Esophagus muscularis mucosa (tissue), 4 donors: ENCODE measurements at regions not wholly inside any gene's neighbourhood (a gene's known extent, or its start where the extent isn't known, plus 50 kb on each side); places are given as distances from the start of the nearest gene placed in this dataset.

Experiments
- DNase-seq: peaks from one replicate; pipeline ENCODE4 v3.0.0-alpha.2; 2017; ENCODE audit errors: extremely low spot score
- H3K27ac ChIP-seq, 4 donors: fragments of 200-600 bp; sonication (generic); replicated peaks in 1 of 4; 1 replicate in 3 of 4; 2 replicates in 1 of 4; pipeline ENCODE4 v1.5.1; 2016 to 2019; ENCODE audit warnings: mild to moderate bottlenecking in 1 of 4
- H3K27me3 ChIP-seq, 4 donors: fragments of 200-600 bp; sonication (generic); one replicate each; pipeline versions ENCODE4 v1.5.1 to v1.6.0; 2016 to 2019
- H3K36me3 ChIP-seq, 4 donors: fragments of 200-600 bp; sonication (generic); one replicate each; pipeline ENCODE4 v1.5.1; 2016 to 2019
- H3K4me1 ChIP-seq, 4 donors: fragments of 200-600 bp; sonication (generic); one replicate each; pipeline ENCODE4 v1.5.1; 2016 to 2019
- H3K4me3 ChIP-seq, 4 donors: fragments of 200-600 bp; sonication (generic); 1 replicate in 2 of 4; 2 replicates in 2 of 4; pipeline ENCODE4 v1.5.1; 2016 to 2019; ENCODE audit warnings: mild to moderate bottlenecking in 4 of 4, moderate library complexity in 1 of 4
- H3K9me3 ChIP-seq, 4 donors: fragments of 200-600 bp; sonication (generic); 1 replicate in 3 of 4; 2 replicates in 1 of 4; pipeline ENCODE4 v1.5.1; 2016 to 2019
- EP300 ChIP-seq: sonication (generic); formaldehyde crosslinking; IDR thresholded peaks from one replicate; pipeline ENCODE4 v1.6.1; 2017; ENCODE audit warnings: antibody characterized with exemption
- POLR2A ChIP-seq: fragments of 450-650 bp; IDR thresholded peaks from one replicate; pipeline ENCODE4 v1.6.1; 2017; ENCODE audit warnings: antibody characterized with exemption, moderate library complexity, mild to moderate bottlenecking, low read depth
- POLR2AphosphoS5 ChIP-seq, 2 donors: sonication (generic); formaldehyde crosslinking; IDR thresholded peaks; one replicate each; pipeline ENCODE4 v1.6.1; 2017; ENCODE audit warnings: antibody characterized with exemption in 2 of 2
- WGBS: methylation state at CpG from one replicate; pipeline ENCODE4 v1.1.5; 2018; 5-methylcytosine and 5-hydroxymethylcytosine counted together
- intact Hi-C: fragments of 100-400 bp; cut with DNase I; formaldehyde crosslinking; loops from one replicate; pipeline ENCODE4 v1.15.1; 2023
- TF ChIP-seq, protein P1 (sequence below), 3 experiments: fragments of 200-600 bp in 2 of 3; fragments of 450-650 bp in 1 of 3; sonication (generic) in 2 of 3; IDR thresholded peaks; one replicate each; pipeline ENCODE4 v1.5.1; 2017 to 2019; ENCODE audit warnings: antibody characterized with exemption in 3 of 3, mild to moderate bottlenecking in 2 of 3, moderate library complexity in 1 of 3

DNA sequence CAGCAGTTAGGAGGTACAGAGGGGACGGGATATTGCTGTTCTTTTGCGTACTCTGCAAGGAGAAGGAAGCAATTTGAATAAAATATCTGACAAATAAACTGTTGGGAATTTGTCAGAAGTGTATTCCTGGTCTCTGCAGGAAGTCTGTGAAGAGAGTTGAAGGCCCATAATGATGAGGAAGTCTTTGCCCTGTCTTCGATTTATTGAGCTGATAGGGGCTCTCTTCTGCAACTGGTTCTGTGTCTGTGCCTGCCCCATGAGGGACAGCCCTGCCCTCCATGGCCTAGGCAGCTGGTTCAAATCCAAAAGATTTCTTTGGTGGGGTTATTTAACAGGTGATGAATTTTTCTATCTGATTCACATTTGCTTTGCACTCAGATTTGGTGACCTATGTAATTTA is 339.7 kb upstream of the EDNRB start:
- Histone ChIP-seq H3K36me3 (no peaks in the 10 kb centered on the region), H3K4me1 (no peaks in the 10 kb centered on the region), H3K27me3 (no peaks in the 10 kb centered on the region), H3K4me3 (no peak overlapping the region), H3K9me3 (no peaks in the 10 kb centered on the region), H3K27ac (no peak overlapping the region)
- intact Hi-C loops = no loop called here
- DNase-seq = no peak
- TF ChIP-seq EP300 = no peak
- no peak for TF ChIP-seq POLR2AphosphoS5 (IDR thresholded peaks at IDR 0.05)
- TF ChIP-seq, protein P1, sequence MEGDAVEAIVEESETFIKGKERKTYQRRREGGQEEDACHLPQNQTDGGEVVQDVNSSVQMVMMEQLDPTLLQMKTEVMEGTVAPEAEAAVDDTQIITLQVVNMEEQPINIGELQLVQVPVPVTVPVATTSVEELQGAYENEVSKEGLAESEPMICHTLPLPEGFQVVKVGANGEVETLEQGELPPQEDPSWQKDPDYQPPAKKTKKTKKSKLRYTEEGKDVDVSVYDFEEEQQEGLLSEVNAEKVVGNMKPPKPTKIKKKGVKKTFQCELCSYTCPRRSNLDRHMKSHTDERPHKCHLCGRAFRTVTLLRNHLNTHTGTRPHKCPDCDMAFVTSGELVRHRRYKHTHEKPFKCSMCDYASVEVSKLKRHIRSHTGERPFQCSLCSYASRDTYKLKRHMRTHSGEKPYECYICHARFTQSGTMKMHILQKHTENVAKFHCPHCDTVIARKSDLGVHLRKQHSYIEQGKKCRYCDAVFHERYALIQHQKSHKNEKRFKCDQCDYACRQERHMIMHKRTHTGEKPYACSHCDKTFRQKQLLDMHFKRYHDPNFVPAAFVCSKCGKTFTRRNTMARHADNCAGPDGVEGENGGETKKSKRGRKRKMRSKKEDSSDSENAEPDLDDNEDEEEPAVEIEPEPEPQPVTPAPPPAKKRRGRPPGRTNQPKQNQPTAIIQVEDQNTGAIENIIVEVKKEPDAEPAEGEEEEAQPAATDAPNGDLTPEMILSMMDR (IDR thresholded peaks at IDR 0.05) = no peak
- TF ChIP-seq POLR2A = no peak
- WGBS = 57% methylated on average over 3 of the region's 3 CpGs

DNA sequence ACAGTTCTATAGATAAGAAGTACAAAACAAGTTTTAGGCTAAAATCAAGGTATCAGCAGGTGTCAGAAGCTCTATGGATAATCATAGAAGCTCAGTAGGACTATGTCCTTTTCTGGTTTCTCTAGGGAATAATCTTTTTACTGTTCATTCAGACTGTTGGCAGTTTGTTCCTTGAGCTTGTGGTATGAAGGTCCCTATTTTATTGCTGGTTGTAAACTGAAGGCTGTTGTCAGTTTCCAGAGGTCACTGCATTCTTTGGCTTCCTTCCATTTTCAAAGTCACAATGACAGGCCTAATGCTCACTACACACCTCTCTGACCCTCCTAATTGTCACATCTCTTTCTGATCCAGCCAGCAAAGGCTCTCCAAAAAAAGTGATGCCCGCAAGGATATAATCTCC is 337.9 kb upstream of the EDNRB start:
- 82% methylated on average over 1 of the region's 1 CpG for WGBS
- no peak for TF ChIP-seq POLR2A
- TF ChIP-seq EP300 = no peak
- TF ChIP-seq, protein P1 (IDR thresholded peaks at IDR 0.05) = no peak
- no peak for TF ChIP-seq POLR2AphosphoS5 (IDR thresholded peaks at IDR 0.05)

DNA sequence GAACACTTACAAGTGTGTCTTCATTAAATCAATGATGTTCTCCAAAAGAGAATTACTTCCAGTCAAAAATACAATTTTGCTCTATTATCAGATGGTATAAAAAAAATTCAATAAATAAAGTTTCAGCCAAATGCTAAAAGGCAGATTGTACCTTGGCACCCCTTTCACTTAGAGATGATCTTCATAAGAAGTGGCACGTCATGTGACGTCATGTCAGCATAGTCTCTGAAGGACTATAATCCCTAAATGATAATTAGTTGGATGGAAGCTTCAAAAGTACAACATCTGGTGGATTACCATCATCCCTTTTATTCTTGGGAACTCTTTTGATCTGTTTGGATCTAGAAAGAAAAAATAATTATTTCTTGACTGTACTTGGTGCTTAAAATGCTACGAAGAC is 335.5 kb upstream of the EDNRB start:
- 80% methylated on average over 3 of the region's 3 CpGs for WGBS
- intact Hi-C loops = no loop called here
- no peak overlapping the region for H3K4me3 ChIP-seq

More for the DNA sequence above, 337.9 kb upstream of the EDNRB start:
- Histone ChIP-seq H3K4me1 (no peaks in the 10 kb centered on the region), H3K4me3 (no peak overlapping the region), H3K36me3 (no peaks in the 10 kb centered on the region), H3K27me3 (no peaks in the 10 kb centered on the region), H3K27ac (no peak overlapping the region), H3K9me3 (no peaks in the 10 kb centered on the region)
- intact Hi-C loops = no loop called here
- DNase-seq = no peak

DNA sequence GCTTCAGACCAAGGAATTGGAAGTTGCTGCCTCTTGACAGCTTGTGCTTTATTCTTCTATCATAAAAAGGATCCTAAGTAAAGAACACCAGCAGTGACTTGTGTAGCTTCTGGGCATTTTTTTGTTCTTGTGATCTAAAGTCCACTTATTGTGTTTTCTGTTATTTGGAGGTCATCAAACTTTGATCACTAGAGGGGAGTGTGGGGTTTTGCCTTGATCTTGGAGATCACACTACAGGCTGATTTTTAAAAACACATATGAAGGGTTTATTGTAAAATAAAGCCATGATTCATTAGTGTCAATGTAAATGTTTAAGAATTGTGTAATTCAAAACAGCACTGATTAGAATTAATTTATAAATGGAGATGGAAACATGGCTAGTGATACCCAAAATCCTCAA is 328.7 kb upstream of the EDNRB start:
- Histone ChIP-seq H3K27ac (no peak overlapping the region), H3K4me3 (no peak overlapping the region), H3K36me3 (no peaks in the 10 kb centered on the region), H3K9me3 (no peaks in the 10 kb centered on the region), H3K4me1 (no peaks in the 10 kb centered on the region), H3K27me3 (no peaks in the 10 kb centered on the region)
- intact Hi-C loops = no loop called here
- no peak for DNase-seq
- no peak for TF ChIP-seq POLR2AphosphoS5 (IDR thresholded peaks at IDR 0.05)
- TF ChIP-seq EP300 = no peak
- TF ChIP-seq, protein P1 (IDR thresholded peaks at IDR 0.05) = no peak
- no peak for TF ChIP-seq POLR2A

More for the DNA sequence above, 335.5 kb upstream of the EDNRB start:
- no peak for DNase-seq
- Histone ChIP-seq H3K27me3 (no peaks in the 10 kb centered on the region), H3K36me3 (no peaks in the 10 kb centered on the region), H3K27ac (no peak overlapping the region), H3K9me3 (no peaks in the 10 kb centered on the region), H3K4me1 (no peaks in the 10 kb centered on the region)
- TF ChIP-seq POLR2A = no peak

DNA sequence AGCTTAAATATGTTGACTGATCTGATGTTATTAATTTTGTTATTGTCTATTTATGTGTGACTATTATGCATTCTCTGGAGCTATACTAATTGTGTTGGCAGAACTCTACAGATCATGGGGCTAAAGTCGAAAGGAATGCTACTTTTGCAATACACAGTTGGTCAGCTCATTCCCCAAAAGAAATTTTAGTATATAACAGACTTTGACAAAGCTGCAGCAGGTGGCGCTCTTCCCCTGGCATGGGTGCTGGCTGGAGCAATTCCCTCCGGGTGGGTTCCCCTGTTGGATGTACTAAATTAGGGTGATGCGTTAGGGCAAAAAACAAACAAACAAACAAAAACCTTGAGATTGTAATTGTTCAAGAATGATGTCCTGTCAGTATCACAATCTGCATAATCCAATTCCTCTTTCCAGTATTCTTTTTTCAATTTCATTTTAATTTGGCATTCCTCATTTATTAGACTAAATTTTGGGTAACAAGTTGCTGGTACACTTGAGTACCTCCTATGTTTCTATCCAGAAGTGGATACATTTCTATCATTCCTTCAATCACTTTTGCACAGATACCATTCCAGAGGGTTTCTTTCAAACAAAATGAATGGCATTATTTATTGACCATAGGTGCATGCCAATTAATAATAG is 322.8 kb upstream of the EDNRB start:
- Histone ChIP-seq H3K9me3 (no peaks in the 10 kb centered on the region), H3K36me3 (no peaks in the 10 kb centered on the region), H3K4me1 (no peaks in the 10 kb centered on the region), H3K27me3 (no peaks in the 10 kb centered on the region), H3K4me3 (no peak overlapping the region), H3K27ac (no peak overlapping the region)
- intact Hi-C loops = no loop called here
- TF ChIP-seq EP300 = no peak
- TF ChIP-seq, protein P1 (IDR thresholded peaks at IDR 0.05) = peak in 1 of 3 experiments; percentile 4
- WGBS = 8% methylated on average over 4 of the region's 4 CpGs
- DNase-seq = no peak
